ENCODE measurements at regions not wholly inside any gene's neighbourhood (a gene's known extent, or its start where the extent isn't known, plus 50 kb on each side); places are given as distances from the start of the nearest gene placed in this dataset.

DNA sequence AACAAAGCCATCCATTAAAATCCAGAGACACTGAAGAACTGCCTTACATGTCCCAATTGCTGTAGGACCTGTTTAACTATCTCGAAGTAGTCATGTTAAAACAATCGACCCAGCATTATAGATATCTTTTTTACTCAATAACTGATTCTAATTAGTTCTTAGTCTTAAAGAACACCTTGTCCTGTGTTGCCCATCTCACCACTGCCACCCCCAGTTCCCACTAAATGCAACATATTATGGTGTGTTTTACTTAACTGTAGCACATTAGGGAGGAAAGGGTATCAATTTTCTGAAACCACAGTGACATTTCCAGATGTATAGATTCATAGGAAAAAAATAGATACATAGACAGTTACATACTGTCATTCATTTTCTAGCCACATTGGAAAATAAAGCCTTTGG is 221.2 kb downstream of the MEF2C start:
- H3K27ac ChIP-seq = no peak overlapping the region
- H3K9me3 ChIP-seq = no peaks in the 10 kb centered on the region
- DNase-seq (no peak), ATAC-seq (no peak), FAIRE-seq (no peak)
- intact Hi-C loops (cut with DNase I) = no loop called here
- H3K4me3 ChIP-seq = no peak overlapping the region
- H3K27me3 ChIP-seq = peaks cover 4 to 82% (median 29%) of the 10 kb centered on the region in 4 donors
- H3K4me1 ChIP-seq = no peaks in the 10 kb centered on the region
- 3 to 17% methylated on average over 2 of the region's 2 CpGs for WGBS, 2 donors
- TF ChIP-seq, protein P1, sequence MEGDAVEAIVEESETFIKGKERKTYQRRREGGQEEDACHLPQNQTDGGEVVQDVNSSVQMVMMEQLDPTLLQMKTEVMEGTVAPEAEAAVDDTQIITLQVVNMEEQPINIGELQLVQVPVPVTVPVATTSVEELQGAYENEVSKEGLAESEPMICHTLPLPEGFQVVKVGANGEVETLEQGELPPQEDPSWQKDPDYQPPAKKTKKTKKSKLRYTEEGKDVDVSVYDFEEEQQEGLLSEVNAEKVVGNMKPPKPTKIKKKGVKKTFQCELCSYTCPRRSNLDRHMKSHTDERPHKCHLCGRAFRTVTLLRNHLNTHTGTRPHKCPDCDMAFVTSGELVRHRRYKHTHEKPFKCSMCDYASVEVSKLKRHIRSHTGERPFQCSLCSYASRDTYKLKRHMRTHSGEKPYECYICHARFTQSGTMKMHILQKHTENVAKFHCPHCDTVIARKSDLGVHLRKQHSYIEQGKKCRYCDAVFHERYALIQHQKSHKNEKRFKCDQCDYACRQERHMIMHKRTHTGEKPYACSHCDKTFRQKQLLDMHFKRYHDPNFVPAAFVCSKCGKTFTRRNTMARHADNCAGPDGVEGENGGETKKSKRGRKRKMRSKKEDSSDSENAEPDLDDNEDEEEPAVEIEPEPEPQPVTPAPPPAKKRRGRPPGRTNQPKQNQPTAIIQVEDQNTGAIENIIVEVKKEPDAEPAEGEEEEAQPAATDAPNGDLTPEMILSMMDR (IDR thresholded peaks at IDR 0.05) = no peak
- no peaks in the 10 kb centered on the region for H3K36me3 ChIP-seq

DNA sequence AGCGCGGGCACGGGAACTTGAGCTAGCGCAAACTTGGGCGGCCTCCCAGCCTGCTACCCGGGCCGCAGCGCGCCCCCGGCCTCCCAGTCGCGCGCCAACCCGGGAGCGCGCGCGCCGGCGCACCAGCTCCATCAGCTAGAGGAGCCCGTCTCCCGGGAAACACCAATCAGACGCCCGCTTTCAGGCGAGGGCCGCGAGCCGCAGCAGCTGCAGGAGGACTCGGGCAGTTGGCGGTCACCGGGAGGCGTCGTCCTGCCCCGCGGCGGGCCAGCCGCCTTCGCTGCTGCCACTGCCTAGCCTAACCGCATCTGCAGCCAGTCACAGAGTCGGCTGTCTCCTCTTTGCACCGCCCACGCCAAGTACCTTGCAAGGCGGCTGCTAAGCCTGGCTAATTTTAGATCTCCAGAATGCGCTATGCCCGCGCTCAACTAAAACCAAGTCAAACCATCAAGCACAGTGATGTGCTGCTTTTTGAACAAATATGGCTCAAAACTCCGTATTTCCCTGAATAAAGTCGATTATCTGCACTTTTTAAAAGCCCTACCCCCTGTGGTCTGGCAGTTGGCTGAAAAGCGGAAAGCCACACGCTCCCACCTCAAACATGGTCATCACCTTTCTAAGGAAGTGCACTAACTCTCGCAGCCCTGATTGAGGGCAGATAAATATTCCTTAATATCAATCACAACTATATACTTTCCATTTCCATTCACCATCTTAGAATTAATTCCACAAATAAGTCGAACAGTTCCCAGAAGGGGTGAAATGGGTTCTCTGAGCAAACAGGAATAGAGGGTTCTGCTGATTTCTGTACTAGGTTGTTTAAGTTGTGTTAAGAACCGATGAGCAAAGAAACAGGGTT is 221.8 kb downstream of the MEF2C start:
- peaks cover 4 to 81% (median 30%) of the 10 kb centered on the region in 4 donors for H3K27me3 ChIP-seq
- no peaks in the 10 kb centered on the region for H3K36me3 ChIP-seq
- no peaks in the 10 kb centered on the region for H3K9me3 ChIP-seq
- H3K4me3 ChIP-seq = peak overlapping the region in 2 of 4 donors; percentile 8 to 35
- FAIRE-seq = no peak
- intact Hi-C loops (cut with DNase I) = no loop called here
- TF ChIP-seq, protein P1 (IDR thresholded peaks at IDR 0.05) = no peak
- DNase-seq = peak in 5 of 6 donors; percentile 29 to 77 (median 54)
- no peaks in the 10 kb centered on the region for H3K4me1 ChIP-seq
- no peak overlapping the region for H3K27ac ChIP-seq
- peak; percentile 28 to 92 (median 68) for ATAC-seq
- WGBS, 2 donors = 2% methylated on average over 33 to 53 of the region's 53 CpGs

DNA sequence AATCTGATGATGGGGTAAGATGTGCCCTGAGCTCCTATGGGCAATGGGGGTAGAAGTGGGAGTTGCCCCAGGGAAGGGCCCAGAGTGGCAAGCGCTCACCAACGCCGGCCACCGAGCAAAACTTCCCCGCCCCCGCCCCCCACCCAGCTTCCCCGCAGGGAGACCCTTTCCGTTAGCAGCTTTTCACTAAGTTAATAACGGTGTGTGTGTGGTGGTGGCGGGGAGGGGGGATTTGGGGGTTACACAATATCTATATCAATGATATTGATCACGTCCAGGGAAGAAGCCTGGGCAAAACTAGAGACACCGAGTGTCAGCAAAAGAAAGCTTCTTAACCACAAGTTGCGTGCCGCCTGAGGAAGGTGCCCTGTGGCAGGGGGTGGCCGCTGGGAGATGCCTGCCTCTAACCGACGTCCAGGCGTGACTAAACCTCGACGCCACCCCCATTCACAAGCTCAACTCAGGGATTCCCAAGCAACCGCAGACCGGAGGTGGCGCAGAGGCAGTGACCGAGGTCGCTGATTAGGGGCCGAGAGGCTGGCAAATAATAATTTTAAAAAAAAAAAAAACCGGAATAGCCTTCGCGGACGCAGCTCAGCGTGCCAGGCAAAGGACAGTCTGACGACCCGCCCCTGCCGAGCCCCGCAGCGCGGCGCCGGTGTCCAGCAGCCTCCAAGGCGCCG is 222.6 kb downstream of the MEF2C start:
- FAIRE-seq = no peak
- Histone ChIP-seq H3K4me3 (peak overlapping the region in 2 of 4 donors; percentile 8 to 35), H3K27ac (no peak overlapping the region), H3K36me3 (no peaks in the 10 kb centered on the region), H3K27me3 (peaks cover 4 to 83% (median 30%) of the 10 kb centered on the region in 4 donors), H3K4me1 (no peaks in the 10 kb centered on the region), H3K9me3 (no peaks in the 10 kb centered on the region)
- 3 to 4% methylated on average over 39 to 41 of the region's 41 CpGs for WGBS, 2 donors
- peak in 1 of 4 donors; percentile 28 for ATAC-seq
- intact Hi-C loops (cut with DNase I) = no loop called here
- TF ChIP-seq, protein P1 (IDR thresholded peaks at IDR 0.05) = no peak
- DNase-seq = peak in 2 of 6 donors; percentile 56 to 58

DNA sequence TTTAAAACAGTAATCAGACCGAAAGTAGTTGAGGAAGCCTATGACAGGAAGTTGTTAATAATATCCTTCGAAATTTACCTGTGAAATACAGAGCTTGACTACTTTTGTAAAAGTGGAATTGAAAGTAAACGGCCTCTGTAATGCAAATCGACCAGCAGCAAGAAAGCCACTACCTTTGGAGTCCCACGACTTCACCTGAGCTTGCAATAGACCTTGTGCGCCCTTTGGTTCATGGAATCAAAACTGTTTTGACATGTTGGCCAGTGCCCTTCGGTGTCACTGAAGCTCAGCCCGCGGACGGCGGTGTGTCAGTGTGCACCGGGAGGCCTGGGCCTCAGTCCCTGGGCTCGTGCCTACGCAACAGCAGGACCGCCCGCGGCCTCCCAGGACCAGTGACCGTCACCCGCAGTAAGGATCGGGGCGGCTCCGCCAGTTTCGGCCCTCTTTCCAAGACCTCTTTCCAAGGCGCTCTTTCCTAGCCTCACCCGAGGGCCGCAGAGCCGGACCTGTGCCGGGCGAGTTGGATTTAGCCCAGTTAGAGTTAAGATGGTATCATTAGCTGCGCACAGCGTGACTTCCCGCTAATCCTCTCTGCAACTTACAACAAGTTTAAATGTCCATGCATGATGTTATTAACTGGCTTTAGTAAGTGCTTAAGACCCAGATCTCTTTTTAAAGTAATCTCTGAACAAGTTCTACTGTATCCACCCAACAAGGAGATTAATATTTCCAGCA is 223.3 kb downstream of the MEF2C start:
- TF ChIP-seq, protein P1 (IDR thresholded peaks at IDR 0.05) = no peak
- ATAC-seq (no peak), DNase-seq (peak in 2 of 6 donors; percentile 55 to 58), FAIRE-seq (no peak)
- Histone ChIP-seq H3K4me3 (no peak overlapping the region), H3K27me3 (peaks cover 0 to 81% (median 31%) of the 10 kb centered on the region in 4 donors), H3K36me3 (no peaks in the 10 kb centered on the region), H3K27ac (no peak overlapping the region), H3K4me1 (no peaks in the 10 kb centered on the region), H3K9me3 (no peaks in the 10 kb centered on the region)
- WGBS, 2 donors = 10 to 11% methylated on average over 32 of the region's 32 CpGs
- intact Hi-C loops (cut with DNase I) = no loop called here

All from pancreas (tissue), 10 donors.